EL (cell line): ENCODE measurements at regions not wholly inside any gene's neighbourhood (a gene's known extent, or its start where the extent isn't known, plus 50 kb on each side); places are given as distances from the start of the nearest gene placed in this dataset.

Source experiments
- DNase-seq: peaks from one replicate; pipeline ENCODE4 v3.0.0-alpha.2; 2016

DNA sequence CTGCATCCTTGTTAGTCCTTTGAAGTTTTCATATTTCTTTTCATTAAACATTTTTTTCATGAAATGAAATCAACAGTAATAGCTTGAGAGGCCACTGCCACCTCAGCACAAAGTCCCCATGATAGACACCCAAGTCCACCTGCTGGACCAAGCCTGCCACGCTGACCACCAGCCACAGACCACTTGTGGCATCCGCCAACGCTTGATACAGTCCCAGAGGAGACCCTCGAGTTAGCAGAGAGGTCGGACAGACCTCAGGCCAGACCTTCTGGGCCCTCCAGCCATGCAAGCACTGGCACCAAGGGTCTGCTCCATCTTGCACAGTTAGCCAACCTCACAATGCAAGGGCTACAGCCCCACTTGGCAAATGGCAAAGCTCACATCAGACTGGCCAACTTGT lies 91.8 kb upstream of the RTL6 start:
- no peak for DNase-seq

- no peak for DNase-seq
Measured at GRCh38 chr22:44588348-44588747, 90.3 kb upstream of the RTL6 start.

DNA sequence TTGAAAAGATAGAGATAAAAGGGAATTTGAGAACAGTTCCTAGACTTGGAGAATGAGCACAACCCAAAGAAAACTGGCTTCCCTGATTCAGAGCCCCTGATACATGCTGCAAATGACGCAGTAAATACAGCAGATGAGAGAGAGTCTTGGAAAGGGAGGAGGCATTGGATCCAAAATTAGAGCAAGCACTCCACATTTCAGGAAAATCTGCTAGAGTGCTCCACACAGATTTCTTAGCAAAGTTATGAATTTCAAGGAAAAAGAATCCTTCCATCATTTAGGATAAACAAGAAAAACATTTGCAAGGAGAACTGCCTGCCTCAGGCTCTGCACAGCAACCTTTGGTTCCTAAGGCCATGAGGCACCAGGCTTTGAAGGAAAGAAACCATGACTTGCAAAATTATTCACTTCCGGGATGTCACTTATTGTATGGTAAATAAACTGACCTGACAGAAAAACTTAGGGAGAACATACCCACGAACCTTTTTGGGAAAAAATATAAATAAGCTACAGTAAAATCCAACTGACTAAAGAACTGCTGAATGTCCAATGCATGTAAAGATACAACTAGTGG lies 89.8 kb upstream of the RTL6 start:
- no peak for DNase-seq

DNA sequence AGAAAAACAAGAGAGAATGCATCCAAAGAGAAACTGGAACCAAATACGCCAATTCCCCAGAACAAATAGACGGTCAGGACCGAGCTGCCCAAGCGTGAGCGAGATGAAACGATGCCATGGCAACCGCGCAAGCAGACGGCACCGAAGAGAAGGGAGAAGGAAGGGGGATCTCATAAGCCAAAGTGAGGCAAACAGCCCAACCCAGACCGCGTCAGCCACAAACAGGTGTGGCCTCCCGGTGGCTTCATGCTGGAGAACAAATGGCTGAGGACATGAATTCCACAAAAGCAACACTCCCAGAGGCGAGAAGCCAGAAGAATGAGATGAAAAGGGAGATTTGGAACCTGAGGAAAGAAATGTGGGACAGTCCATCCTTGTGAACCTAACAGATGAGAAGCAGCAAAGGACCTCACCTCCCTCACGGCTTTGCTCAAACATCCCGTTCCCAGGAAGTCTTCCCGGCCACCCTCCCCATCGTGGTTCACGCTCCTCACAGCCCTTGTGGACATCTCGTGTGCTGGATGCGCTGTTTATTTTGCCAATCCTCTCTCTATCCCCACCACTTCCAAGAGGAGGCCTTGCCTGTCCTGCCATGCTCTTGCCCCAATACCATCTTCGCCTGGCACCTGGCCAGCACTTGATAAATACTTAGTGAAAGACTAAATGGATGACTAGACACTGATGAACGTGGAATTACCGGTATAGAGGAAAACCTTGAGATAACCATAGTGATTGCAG lies 89.1 kb upstream of the RTL6 start:
- no peak for DNase-seq

GRCh38 chr22:44586351-44586990 lies 88.4 kb upstream of the RTL6 start:
- no peak for DNase-seq

DNA sequence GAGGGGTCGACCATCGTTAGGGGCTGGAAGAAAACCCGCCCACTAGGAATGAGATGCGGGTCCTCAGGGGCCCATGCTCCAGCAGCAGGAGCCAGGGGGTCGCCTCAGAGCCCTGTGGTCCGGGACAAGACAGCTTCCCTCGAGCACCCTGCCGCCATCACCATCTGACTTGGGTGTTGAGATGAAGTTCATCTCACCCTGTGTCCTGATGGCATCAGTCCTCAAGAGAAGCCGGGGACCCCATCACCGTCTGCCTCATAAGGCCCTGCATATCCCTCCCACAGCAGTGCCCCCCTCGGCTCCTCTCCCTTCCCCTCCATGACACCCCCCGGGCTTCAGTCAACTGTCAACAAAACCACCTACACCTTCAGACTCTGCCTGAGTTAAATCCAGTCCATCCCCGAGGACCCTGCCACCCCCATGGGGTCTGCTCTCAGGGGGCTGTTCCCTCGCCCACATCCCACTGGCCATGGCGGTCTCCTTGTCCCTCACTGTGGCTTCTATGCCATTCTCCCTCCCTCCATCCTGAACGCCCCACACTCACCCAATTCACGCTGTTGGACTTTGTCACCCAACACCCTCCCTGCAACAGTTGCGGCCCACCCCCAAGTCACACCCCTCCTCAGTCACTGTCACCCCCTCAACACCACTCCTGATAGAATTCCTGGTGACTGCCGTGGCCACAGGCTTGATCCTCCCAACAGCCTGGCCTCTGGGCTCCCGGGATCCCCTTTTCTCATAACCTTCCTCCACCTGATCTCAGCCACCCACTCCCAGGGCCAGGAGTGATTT lies 87.7 kb upstream of the RTL6 start:
- no peak for DNase-seq

DNA sequence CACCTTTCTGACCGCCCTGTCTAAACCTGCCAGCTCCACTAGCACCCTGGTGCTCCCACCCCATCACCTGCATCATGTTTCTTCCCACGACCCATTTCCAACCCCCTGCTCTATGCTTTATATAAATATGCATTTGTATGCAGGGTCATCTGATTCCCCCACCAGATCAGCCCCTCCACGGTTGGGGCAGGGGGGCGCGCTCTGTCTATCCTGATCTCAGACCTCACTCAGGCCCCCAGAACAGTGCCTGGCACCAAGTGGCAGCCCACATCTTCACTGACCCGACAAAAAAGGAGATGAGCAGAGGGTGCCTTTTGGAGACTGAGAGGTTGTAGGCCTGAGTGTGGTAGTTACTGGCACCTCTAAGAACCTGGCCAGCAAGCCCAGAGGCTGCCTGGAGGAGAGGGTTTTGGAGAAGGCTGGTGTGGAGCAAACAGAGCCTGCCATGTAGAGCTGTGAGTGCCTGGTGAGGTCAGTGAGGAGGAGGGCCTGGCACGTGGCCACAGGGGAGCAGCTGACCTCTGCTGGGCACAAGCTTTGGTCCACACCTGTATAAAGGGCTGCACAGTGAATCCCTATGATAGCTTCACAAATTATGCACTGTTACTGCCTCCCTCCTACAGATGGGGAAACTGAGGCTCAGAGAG lies 86.3 kb upstream of the RTL6 start:
- DNase-seq = no peak

- no peak for DNase-seq
Measured at GRCh38 chr22:44583854-44584253, 85.8 kb upstream of the RTL6 start.

GRCh38 chr22:44583061-44583760 lies 85.2 kb upstream of the RTL6 start:
- no peak for DNase-seq

DNA sequence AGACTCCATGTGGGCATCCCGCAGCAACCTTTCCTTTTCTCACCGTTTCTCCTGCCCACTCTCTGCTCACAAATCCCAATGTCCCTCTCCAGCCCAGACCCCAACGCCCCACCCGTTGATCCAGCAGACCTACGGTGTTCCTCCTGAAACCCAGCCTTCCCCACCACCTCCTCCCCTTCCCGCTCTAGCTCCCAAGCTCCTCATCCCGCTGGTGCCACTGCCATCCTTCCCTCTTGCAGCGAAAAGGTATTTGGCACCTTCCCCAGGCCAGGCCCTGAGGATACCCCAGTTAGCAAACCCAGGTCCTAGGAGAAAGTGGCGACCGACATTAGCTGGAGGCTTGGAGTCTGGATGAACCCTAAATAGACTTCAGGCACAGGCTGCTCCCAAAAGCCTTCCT lies 84.0 kb upstream of the RTL6 start:
- DNase-seq = no peak

GRCh38 chr22:44581096-44581435 lies 83.0 kb upstream of the RTL6 start:
- no peak for DNase-seq

DNA sequence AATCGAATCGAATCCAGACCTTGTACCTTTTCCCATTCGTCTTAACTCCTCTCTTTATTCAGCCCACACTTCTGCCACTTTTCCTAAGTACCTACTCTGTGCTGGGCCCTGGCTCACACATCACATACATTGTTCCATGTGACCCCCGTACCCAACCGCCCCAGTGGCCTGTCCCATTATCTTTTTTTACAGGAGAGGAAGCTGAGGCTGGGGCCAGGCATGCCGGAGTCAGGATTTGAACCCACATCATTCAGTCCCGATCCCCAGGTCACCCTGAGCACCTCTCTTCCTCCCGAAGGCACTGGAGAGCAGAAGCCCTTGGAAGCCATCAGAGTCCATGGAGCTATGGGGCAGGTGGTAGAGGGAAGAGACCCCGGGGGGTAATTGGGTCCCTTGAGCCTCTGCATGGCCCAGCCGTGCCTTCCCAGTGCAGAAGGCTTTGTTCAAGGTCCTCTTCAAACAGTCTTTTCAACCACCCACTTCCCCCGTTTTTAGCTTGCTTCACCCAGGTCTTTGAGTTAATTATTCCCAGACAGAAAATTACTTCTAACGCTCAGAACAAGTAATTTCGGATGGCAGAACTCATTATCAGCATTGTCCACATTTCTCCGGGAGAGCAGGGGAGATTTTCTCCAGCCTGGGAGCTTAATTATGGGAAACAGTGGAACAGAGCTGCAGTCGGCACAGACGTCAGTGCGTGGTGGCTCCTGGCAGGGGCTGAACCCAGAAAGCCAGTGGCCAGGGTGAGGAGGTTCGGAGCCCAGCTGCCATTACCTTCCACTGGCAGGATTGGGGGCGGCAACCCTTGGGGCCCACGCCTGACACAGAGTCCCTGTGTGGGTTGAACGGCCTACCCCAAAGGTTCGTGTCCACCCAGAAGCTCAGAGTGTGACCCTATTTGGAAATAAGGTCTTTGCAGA lies 82.4 kb upstream of the RTL6 start:
- no peak for DNase-seq

- no peak for DNase-seq
Measured at GRCh38 chr22:44578516-44579230, 80.6 kb upstream of the RTL6 start.

DNA sequence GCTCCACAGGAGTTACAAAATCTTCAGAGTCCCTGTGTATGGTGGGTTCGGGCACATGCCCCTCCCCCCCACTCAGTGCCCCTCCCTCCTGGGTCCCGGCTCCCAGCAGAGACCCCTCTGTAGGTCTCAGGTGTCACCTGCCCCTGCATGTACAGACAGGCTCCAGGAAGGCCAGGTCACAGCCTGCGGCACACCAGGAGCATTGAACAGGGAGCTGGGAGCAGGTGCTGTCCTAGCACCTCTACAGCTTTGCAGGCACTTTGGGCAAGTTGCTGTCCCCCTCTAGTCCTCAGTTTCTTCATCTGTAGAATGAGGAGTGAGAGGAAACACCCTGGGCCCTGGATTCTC lies 80.1 kb upstream of the RTL6 start:
- no peak for DNase-seq

DNA sequence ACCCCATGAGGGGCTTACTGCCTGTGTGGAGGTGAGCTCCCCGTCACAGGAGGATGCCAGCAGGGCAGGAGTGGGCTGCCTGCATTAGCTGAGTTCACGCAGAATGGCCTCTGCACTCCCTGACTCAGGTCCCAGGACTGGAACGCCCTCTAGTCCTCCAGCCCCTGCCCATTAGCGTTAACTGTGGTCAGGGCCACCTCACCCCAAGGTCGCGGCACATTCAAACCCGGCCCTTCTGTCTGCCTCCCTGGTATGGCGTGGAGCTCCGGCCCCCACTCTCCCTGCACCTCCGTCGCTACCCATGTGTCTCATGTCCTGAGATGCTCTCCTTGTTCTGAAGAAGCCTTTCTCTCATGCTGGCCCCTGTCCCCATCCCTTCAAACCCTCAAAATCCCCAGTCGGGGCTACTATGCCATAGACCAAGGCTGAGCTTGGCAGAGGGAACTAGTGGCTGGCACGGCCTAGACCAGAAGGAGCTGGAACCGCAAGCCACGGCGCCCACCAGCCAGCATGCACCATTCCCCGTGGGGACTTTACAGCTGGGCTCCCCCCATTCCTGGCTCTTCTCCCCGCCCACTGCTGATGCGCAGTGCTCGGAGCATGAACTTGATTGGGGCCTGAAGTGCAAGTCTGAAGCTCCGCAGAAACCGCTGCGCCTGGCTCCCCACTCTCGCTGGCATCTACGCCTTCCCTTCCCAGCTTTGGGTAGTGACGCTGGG lies 79.5 kb upstream of the RTL6 start:
- DNase-seq = no peak

- no peak for DNase-seq
Measured at GRCh38 chr22:44576311-44577260, 78.6 kb upstream of the RTL6 start.

- no peak for DNase-seq
Measured at GRCh38 chr22:44575381-44576268, 77.6 kb upstream of the RTL6 start.
